ENCODE measurements at regions not wholly inside any gene's neighbourhood (a gene's known extent, or its start where the extent isn't known, plus 50 kb on each side); places are given as distances from the start of the nearest gene placed in this dataset.

GRCh38 chr22:47449508-47450270 is 687.2 kb downstream of the TBC1D22A start:
- H3K4me1 Mint-ChIP-seq (ENCODE audit: low read depth), result no peaks in the 10 kb centered on the region

DNA sequence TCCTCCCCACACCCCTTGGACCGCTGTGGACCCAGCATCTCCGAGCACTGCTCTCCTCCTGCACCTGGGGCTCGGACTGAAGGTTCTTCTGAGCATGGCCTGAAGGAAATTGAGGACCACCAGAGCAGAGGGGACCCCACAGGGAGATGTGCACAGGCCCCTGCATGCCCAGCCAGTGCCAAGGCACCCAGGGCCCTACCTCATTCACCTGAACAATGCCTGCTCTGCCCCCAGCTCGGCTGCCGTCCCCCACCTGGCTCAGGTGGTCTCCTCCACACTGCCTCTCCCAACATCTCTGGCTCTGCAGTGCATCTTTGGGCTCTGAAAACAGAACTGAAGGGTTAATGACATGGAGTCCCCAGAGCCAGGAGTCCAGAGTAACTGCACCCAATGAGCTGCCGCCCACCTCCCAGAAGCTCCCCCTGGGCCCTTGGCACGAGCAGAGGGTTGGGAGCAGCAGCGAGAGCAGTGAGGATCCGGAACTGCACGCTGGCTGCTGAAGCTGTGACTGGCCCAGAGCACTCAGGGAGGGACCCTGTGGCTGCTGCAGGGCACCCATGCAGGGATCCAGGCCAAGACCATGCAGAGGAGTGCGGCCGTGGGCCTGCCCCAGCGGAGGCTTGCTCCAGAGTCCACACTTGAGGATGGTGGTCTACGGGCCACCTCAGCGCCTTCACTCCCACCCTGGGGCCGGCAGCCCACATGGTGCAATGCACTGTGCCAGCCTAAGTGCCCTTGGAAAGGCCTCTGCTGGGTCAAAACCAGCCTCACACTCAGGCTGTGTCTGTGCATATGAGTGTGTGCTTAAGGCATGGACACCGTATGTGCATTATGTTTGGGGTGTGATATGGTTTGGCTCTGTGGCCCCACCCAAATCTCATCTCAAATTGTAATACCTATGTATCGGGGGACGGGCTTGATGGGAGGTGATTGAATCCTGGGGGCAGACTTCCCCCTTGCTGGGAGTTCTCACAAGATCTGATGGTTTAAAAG is 686.1 kb downstream of the TBC1D22A start:
- no peak overlapping the region for H3K4me3 Mint-ChIP-seq
- DNase-seq, result no peak
- intact Hi-C loops (cut with micrococcal nuclease), result no loop called here
- CTCF ChIA-PET, result no interaction called here
- no peak overlapping the region for H3K27ac Mint-ChIP-seq
- H3K9me3 Mint-ChIP-seq, result peaks cover 2% of the 10 kb centered on the region
- peaks cover 8% of the 10 kb centered on the region for H3K27me3 Mint-ChIP-seq (ENCODE audit: low read depth)
- no peaks in the 10 kb centered on the region for H3K36me3 Mint-ChIP-seq (ENCODE audit: low read depth)
- H3K4me1 Mint-ChIP-seq (ENCODE audit: low read depth), result no peaks in the 10 kb centered on the region

More at GRCh38 chr22:47449508-47450270, 687.2 kb downstream of the TBC1D22A start:
- Mint-ChIP-seq H3K27me3 (ENCODE audit: low read depth) (peaks cover 8% of the 10 kb centered on the region), H3K9me3 (peaks cover 7% of the 10 kb centered on the region), H3K27ac (no peak overlapping the region), H3K4me3 (no peak overlapping the region), H3K36me3 (ENCODE audit: low read depth) (no peaks in the 10 kb centered on the region)
- intact Hi-C loops (cut with micrococcal nuclease), result no loop called here
- CTCF ChIA-PET, result no interaction called here
- DNase-seq, result no peak

- H3K27ac Mint-ChIP-seq, result no peak overlapping the region
- H3K4me3 Mint-ChIP-seq, result no peak overlapping the region
- CTCF ChIA-PET, result interaction anchor here (0.6 kb wide), 1 partner anchor 13 kb away, joined by 3 read pairs; no protein-coding TSS in a partner anchor
- peaks cover 6% of the 10 kb centered on the region for H3K27me3 Mint-ChIP-seq (ENCODE audit: low read depth)
- H3K4me1 Mint-ChIP-seq (ENCODE audit: low read depth), result no peaks in the 10 kb centered on the region
- intact Hi-C loops (cut with micrococcal nuclease), result no loop called here
- no peaks in the 10 kb centered on the region for H3K36me3 Mint-ChIP-seq (ENCODE audit: low read depth)
- DNase-seq, result no peak
- H3K9me3 Mint-ChIP-seq, result peaks cover 7% of the 10 kb centered on the region
Measured at GRCh38 chr22:47446821-47447810, 684.7 kb downstream of the TBC1D22A start.

- H3K27ac Mint-ChIP-seq, result no peak overlapping the region
- H3K27me3 Mint-ChIP-seq (ENCODE audit: low read depth), result peaks cover 6% of the 10 kb centered on the region
- no peak for DNase-seq
- intact Hi-C loops (cut with micrococcal nuclease), result no loop called here
- H3K4me3 Mint-ChIP-seq, result no peak overlapping the region
- no peaks in the 10 kb centered on the region for H3K4me1 Mint-ChIP-seq (ENCODE audit: low read depth)
- peaks cover 7% of the 10 kb centered on the region for H3K9me3 Mint-ChIP-seq
- no peaks in the 10 kb centered on the region for H3K36me3 Mint-ChIP-seq (ENCODE audit: low read depth)
- CTCF ChIA-PET, result no interaction called here
Measured at GRCh38 chr22:47446331-47446730, 683.9 kb downstream of the TBC1D22A start.

DNA sequence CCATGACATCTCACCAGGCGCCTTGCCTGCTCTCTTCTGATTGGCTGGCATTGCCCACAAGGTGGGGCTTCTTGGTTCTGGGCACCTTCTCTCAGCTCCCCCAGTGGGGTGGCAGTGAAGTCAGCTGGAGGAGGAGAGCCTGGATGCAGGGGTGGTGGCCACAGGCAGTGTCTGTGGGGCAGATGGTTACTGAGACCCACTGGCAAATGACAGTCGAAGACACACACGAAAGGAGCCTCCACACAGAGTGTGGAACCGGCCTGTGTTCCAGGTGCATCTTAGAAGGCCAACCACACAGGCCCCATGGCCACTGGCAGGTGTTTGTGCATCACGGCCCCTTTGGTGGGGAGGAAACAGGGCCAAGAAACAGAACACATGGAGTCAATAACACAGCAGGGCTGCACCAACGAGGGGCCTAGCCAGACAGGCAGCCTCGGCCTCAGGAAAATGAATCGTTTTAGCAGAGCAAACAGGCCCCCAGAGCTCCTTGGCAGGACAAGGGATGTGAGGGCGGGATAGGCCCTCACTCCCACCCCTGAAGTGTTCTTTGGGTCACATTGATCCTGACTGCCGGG is 683.4 kb downstream of the TBC1D22A start:
- H3K36me3 Mint-ChIP-seq (ENCODE audit: low read depth), result no peaks in the 10 kb centered on the region
- H3K27me3 Mint-ChIP-seq (ENCODE audit: low read depth), result peaks cover 6% of the 10 kb centered on the region
- no peak for DNase-seq
- H3K4me3 Mint-ChIP-seq, result no peak overlapping the region
- H3K9me3 Mint-ChIP-seq, result peaks cover 7% of the 10 kb centered on the region
- CTCF ChIA-PET, result no interaction called here
- no peak overlapping the region for H3K27ac Mint-ChIP-seq
- intact Hi-C loops (cut with micrococcal nuclease), result no loop called here
- H3K4me1 Mint-ChIP-seq (ENCODE audit: low read depth), result no peaks in the 10 kb centered on the region

DNA sequence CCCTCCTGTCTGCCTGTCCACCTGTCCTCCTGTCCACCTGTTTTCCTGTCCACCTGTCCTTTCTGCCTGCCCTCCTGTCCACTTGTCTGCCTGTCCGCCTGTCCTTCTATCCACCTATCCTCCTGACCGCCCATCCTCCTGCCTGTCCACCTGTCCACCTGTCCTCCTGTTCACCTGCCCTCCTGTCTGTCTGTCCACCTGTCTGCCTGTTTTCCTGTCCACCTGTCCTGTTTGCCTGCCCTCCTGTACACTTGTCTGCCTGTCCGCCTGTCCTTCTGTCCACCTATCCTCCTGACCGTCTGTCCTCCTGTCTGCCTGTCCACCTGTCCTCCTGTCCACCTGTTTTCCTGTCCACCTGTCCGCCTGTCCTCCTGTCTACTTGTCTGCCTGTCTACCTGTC is 682.8 kb downstream of the TBC1D22A start:
- H3K4me3 Mint-ChIP-seq, result no peak overlapping the region
- no peak overlapping the region for H3K27ac Mint-ChIP-seq
- H3K27me3 Mint-ChIP-seq (ENCODE audit: low read depth), result peaks cover 6% of the 10 kb centered on the region
- CTCF ChIA-PET, result no interaction called here
- no peaks in the 10 kb centered on the region for H3K36me3 Mint-ChIP-seq (ENCODE audit: low read depth)
- no peak for DNase-seq
- intact Hi-C loops (cut with micrococcal nuclease), result no loop called here
- H3K9me3 Mint-ChIP-seq, result peaks cover 10% of the 10 kb centered on the region
- H3K4me1 Mint-ChIP-seq (ENCODE audit: low read depth), result no peaks in the 10 kb centered on the region

- no peaks in the 10 kb centered on the region for H3K36me3 Mint-ChIP-seq (ENCODE audit: low read depth)
- H3K27me3 Mint-ChIP-seq (ENCODE audit: low read depth), result peaks cover 4% of the 10 kb centered on the region
- peaks cover 13% of the 10 kb centered on the region for H3K9me3 Mint-ChIP-seq
- DNase-seq, result no peak
- H3K4me1 Mint-ChIP-seq (ENCODE audit: low read depth), result no peaks in the 10 kb centered on the region
- intact Hi-C loops (cut with micrococcal nuclease), result no loop called here
- H3K27ac Mint-ChIP-seq, result no peak overlapping the region
- no peak overlapping the region for H3K4me3 Mint-ChIP-seq
- CTCF ChIA-PET, result no interaction called here
Measured at GRCh38 chr22:47444746-47445065, 682.3 kb downstream of the TBC1D22A start.

DNA sequence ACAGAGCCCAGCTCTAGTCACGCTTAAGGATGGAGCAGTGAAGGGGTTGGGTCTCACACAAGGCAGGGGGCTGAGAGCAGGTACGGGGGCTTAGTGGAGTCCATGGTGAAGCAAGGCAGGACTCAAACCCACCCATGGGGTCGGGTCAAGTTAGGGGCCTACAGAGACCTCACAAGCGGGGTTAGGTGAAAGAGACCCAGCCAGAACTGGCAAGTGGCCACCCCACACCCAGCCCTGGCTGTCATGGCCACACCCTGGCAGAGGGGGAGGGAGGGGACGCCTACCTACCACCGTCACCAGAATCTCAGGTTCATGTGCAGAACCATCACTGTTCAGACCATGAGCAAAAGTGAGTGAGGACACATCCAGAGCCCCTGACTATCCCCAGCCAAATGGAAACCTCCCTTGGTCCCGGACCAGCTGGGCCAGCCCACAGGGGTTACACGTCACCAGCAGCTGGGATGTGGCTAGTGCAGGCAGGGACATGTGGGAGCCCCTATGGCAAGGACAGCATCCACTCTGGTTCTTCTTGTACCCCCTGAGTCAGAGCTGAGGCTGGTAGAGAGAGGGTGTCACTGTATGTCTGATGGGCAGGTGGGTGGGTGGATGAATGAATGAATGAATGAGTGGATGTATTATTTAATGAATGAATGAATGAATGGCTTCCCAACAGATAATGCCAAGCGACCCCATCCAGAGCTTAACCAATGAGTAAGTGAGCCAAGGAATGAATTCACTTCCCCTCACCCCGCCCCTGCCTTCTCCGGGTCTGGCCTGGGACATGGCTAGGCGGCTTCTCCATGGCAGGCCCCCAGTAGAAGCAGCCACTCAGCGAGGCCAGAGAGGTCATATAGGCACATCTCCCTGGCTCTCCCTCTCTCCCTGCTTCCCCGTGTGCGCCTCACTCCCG is 681.6 kb downstream of the TBC1D22A start:
- intact Hi-C loops (cut with micrococcal nuclease), result no loop called here
- Mint-ChIP-seq H3K4me1 (ENCODE audit: low read depth) (no peaks in the 10 kb centered on the region), H3K27ac (no peak overlapping the region), H3K27me3 (ENCODE audit: low read depth) (peaks cover 4% of the 10 kb centered on the region), H3K36me3 (ENCODE audit: low read depth) (no peaks in the 10 kb centered on the region), H3K4me3 (no peak overlapping the region), H3K9me3 (peaks cover 17% of the 10 kb centered on the region)
- no peak for DNase-seq
- CTCF ChIA-PET, result no interaction called here

DNA sequence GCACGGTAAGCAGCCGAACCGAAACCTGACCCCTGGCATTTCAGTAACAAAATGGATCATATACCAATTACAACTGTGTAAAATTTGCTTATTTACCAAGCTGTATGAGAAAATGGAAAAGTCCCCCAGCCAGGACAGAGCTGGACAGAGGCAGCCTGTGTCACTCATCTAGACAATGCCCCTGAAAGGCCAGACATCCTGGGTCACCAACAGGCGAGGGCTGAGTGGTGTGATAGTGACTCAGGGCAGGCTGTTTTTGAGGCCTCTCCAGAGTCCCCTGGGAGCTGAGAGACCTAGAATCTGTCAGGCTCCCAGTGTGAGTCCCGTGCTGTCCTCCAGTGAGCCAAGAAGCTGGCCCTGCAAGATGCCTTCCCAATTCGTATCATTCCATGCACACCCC is 680.4 kb downstream of the TBC1D22A start:
- Mint-ChIP-seq H3K9me3 (peaks cover 17% of the 10 kb centered on the region), H3K27me3 (ENCODE audit: low read depth) (peaks cover 4% of the 10 kb centered on the region), H3K4me3 (no peak overlapping the region), H3K27ac (no peak overlapping the region), H3K36me3 (ENCODE audit: low read depth) (no peaks in the 10 kb centered on the region), H3K4me1 (ENCODE audit: low read depth) (no peaks in the 10 kb centered on the region)
- intact Hi-C loops (cut with micrococcal nuclease), result no loop called here
- CTCF ChIA-PET, result no interaction called here
- DNase-seq, result no peak

- Mint-ChIP-seq H3K9me3 (peaks cover 24% of the 10 kb centered on the region), H3K36me3 (ENCODE audit: low read depth) (no peaks in the 10 kb centered on the region), H3K4me3 (no peak overlapping the region), H3K27me3 (ENCODE audit: low read depth) (no peaks in the 10 kb centered on the region), H3K4me1 (ENCODE audit: low read depth) (no peaks in the 10 kb centered on the region), H3K27ac (no peak overlapping the region)
- CTCF ChIA-PET, result no interaction called here
- intact Hi-C loops (cut with micrococcal nuclease), result no loop called here
- no peak for DNase-seq
Measured at GRCh38 chr22:47439643-47440265, 677.3 kb downstream of the TBC1D22A start.

- no peak for DNase-seq
- no peaks in the 10 kb centered on the region for H3K27me3 Mint-ChIP-seq (ENCODE audit: low read depth)
- no peak overlapping the region for H3K4me3 Mint-ChIP-seq
- H3K36me3 Mint-ChIP-seq (ENCODE audit: low read depth), result no peaks in the 10 kb centered on the region
- intact Hi-C loops (cut with micrococcal nuclease), result no loop called here
- CTCF ChIA-PET, result no interaction called here
- H3K27ac Mint-ChIP-seq, result no peak overlapping the region
- H3K4me1 Mint-ChIP-seq (ENCODE audit: low read depth), result no peaks in the 10 kb centered on the region
- peaks cover 20% of the 10 kb centered on the region for H3K9me3 Mint-ChIP-seq
Measured at GRCh38 chr22:47437636-47438035, 675.2 kb downstream of the TBC1D22A start.

All from activated naive CD4-positive, alpha-beta T cell treated with anti-CD3 and anti-CD28 coated beads for 36 hours (primary cell).